ENCODE measurements at regions not wholly inside any gene's neighbourhood (a gene's known extent, or its start where the extent isn't known, plus 50 kb on each side); places are given as distances from the start of the nearest gene placed in this dataset.

- H3K9me3 Mint-ChIP-seq = peaks cover 7% of the 10 kb centered on the region
- ChIA-PET POLR2A (no interaction called here), CTCF (no interaction called here)
- H3K27me3 Mint-ChIP-seq = no peaks in the 10 kb centered on the region
- ATAC-seq (ENCODE audit: low read depth) (no peak), DNase-seq (no peak)
- no peaks in the 10 kb centered on the region for H3K4me1 Mint-ChIP-seq
- intact Hi-C loops (cut with micrococcal nuclease) = no loop called here
- TF ChIP-seq CTCF (IDR thresholded peaks at IDR 0.05) = no peak
- no peaks in the 10 kb centered on the region for H3K36me3 Mint-ChIP-seq (ENCODE audit: low read depth)
- H3K4me3 Mint-ChIP-seq = no peak overlapping the region
- no peak overlapping the region for H3K27ac Mint-ChIP-seq
Measured at GRCh38 chr7:48811071-48811470, 113.3 kb upstream of the CDC14C start.

- POLR2A ChIA-PET = no interaction called here
- H3K9me3 Mint-ChIP-seq = peaks cover 4% of the 10 kb centered on the region
- CTCF ChIA-PET = no interaction called here
- intact Hi-C loops (cut with micrococcal nuclease) = no loop called here
- no peaks in the 10 kb centered on the region for H3K36me3 Mint-ChIP-seq (ENCODE audit: low read depth)
- ATAC-seq (ENCODE audit: low read depth) = no peak
- no peaks in the 10 kb centered on the region for H3K4me1 Mint-ChIP-seq
- DNase-seq = no peak
- no peak for TF ChIP-seq CTCF (IDR thresholded peaks at IDR 0.05)
- H3K27ac Mint-ChIP-seq = no peak overlapping the region
- no peak overlapping the region for H3K4me3 Mint-ChIP-seq
- H3K27me3 Mint-ChIP-seq = no peaks in the 10 kb centered on the region
Measured at GRCh38 chr7:48813472-48813871, 110.9 kb upstream of the CDC14C start.

- Mint-ChIP-seq H3K4me3 (no peak overlapping the region), H3K9me3 (peaks cover 4% of the 10 kb centered on the region), H3K27ac (no peak overlapping the region), H3K4me1 (no peaks in the 10 kb centered on the region), H3K36me3 (ENCODE audit: low read depth) (no peaks in the 10 kb centered on the region), H3K27me3 (no peaks in the 10 kb centered on the region)
- TF ChIP-seq CTCF (IDR thresholded peaks at IDR 0.05) = no peak
- ChIA-PET POLR2A (no interaction called here), CTCF (no interaction called here)
- intact Hi-C loops (cut with micrococcal nuclease) = no loop called here
- DNase-seq = no peak
- no peak for ATAC-seq (ENCODE audit: low read depth)
Measured at GRCh38 chr7:48822138-48822537, 102.2 kb upstream of the CDC14C start.

- no peak for DNase-seq
- intact Hi-C loops (cut with micrococcal nuclease) = no loop called here
- POLR2A ChIA-PET = no interaction called here
- Mint-ChIP-seq H3K4me3 (no peak overlapping the region), H3K4me1 (no peaks in the 10 kb centered on the region), H3K36me3 (ENCODE audit: low read depth) (no peaks in the 10 kb centered on the region), H3K9me3 (peaks cover 3% of the 10 kb centered on the region), H3K27me3 (no peaks in the 10 kb centered on the region), H3K27ac (no peak overlapping the region)
- ATAC-seq (ENCODE audit: low read depth) = no peak
- TF ChIP-seq CTCF (IDR thresholded peaks at IDR 0.05) = no peak
- CTCF ChIA-PET = no interaction called here
Measured at GRCh38 chr7:48832303-48832845, 92.0 kb upstream of the CDC14C start.

- intact Hi-C loops (cut with micrococcal nuclease) = no loop called here
- ChIA-PET POLR2A (no interaction called here), CTCF (no interaction called here)
- Mint-ChIP-seq H3K9me3 (peaks cover 5% of the 10 kb centered on the region), H3K4me1 (no peaks in the 10 kb centered on the region), H3K4me3 (no peak overlapping the region), H3K36me3 (ENCODE audit: low read depth) (no peaks in the 10 kb centered on the region), H3K27me3 (no peaks in the 10 kb centered on the region), H3K27ac (no peak overlapping the region)
- ATAC-seq (ENCODE audit: low read depth) = no peak
- TF ChIP-seq CTCF (IDR thresholded peaks at IDR 0.05) = no peak
- no peak for DNase-seq
Measured at GRCh38 chr7:48837266-48837665, 87.1 kb upstream of the CDC14C start.

Measured in activated B cell treated with CpG ODN at 0.5 μM for 24 hours (primary cell).